GM12878 (cell line): ENCODE measurements at regions not wholly inside any gene's neighbourhood (a gene's known extent, or its start where the extent isn't known, plus 50 kb on each side); places are given as distances from the start of the nearest gene placed in this dataset.

ENCODE experiments used
- ATAC-seq: fragments of 200-7000 bp; cut with Tn5 transposase; 3 replicates; pipeline ENCODE4 v1.9.1; 2020; ENCODE audit warnings: mild to moderate bottlenecking, moderate library complexity
- BruUV-seq: library from RNA; stranded (reverse); fragments of 400-500 nt; replicated peaks from 2 replicates; lab custom pipeline; 2021; lab: Mats Ljungman, UMichigan
- CTCF ChIA-PET: fragments of 300-600 bp; sonication (Branson Sonifier 250); formaldehyde crosslinking; extraction: SDS; loops from one replicate; lab custom pipeline; 2021; ENCODE audit warnings: inconsistent platforms; lab: Yijun Ruan, JAX
- POLR2A ChIA-PET: fragments of 350-600 bp; formaldehyde crosslinking; extraction: SDS; loops from one replicate; lab custom pipeline; 2021; ENCODE audit warnings: inconsistent platforms; lab: Charles Lee
- RAD21 ChIA-PET: fragments of 300-600 bp; sonication (Branson Sonifier 250); formaldehyde crosslinking; loops from one replicate; lab custom pipeline; 2023; ENCODE audit warnings: antibody characterized with exemption; ENCODE audit not compliant: unreplicated experiment; lab: Charles Lee
- SMC1A ChIA-PET: fragments of 300-600 bp; sonication (Branson Sonifier 250); formaldehyde crosslinking; loops from one replicate; lab custom pipeline; 2023; ENCODE audit not compliant: unreplicated experiment, uncharacterized antibody; lab: Charles Lee
- DNase-seq: peaks from one replicate; pipeline ENCODE4 v3.0.0-alpha.2; 2011; ENCODE audit warnings: low read depth, low spot score
- FAIRE-seq: peaks from 3 replicates; lab custom pipeline; 2011; peaks lifted over from hg19 to GRCh38; lab: Jason Lieb, UNC
- H2AFZ ChIP-seq: 2 replicates; pipeline ENCODE4 v1.6.0; 2011; ENCODE audit warnings: low read depth, low read length, control low read depth; ENCODE audit not compliant: control insufficient read depth
- H3K27ac ChIP-seq: 2 replicates; pipeline ENCODE4 v1.5.1; 2011; ENCODE audit warnings: control low read depth; ENCODE audit not compliant: control insufficient read depth, insufficient read depth
- H3K27me3 ChIP-seq, 2 experiments: replicated peaks in 1 of 2; 2 replicates each; pipeline versions ENCODE4 v1.6.0 to v1.6.1; 2011; ENCODE audit warnings: low read length in 1 of 2; ENCODE audit not compliant: control insufficient read depth in 2 of 2, insufficient read depth in 2 of 2
- H3K36me3 ChIP-seq, 2 experiments: 2 replicates each; pipeline ENCODE4 v1.5.1; 2011; ENCODE audit warnings: low read length in 1 of 2; ENCODE audit not compliant: control insufficient read depth in 2 of 2, insufficient read depth in 2 of 2
- H3K4me1 ChIP-seq: 2 replicates; pipeline ENCODE4 v1.6.1; 2011; ENCODE audit warnings: mild to moderate bottlenecking, low read length, moderate library complexity, mixed read lengths; ENCODE audit not compliant: control insufficient read depth, insufficient read depth
- H3K4me2 ChIP-seq: 2 replicates; pipeline ENCODE4 v1.6.0; 2011; ENCODE audit warnings: control low read depth; ENCODE audit not compliant: control insufficient read depth, insufficient read depth
- H3K4me3 ChIP-seq: fragments of 200-600 bp; sonication (generic); 2 replicates; pipeline ENCODE4 v1.5.1; 2016
- H3K79me2 ChIP-seq: 2 replicates; pipeline ENCODE4 v1.6.0; 2011; ENCODE audit warnings: low read length; ENCODE audit not compliant: control insufficient read depth, insufficient read depth
- H3K9ac ChIP-seq: 2 replicates; pipeline ENCODE4 v1.8.0; 2011; ENCODE audit warnings: low read length, control low read depth, mixed read lengths; ENCODE audit not compliant: control insufficient read depth, insufficient read depth
- H3K9me3 ChIP-seq: replicated peaks from 3 replicates; pipeline ENCODE4 v1.5.1; 2011; ENCODE audit warnings: mild to moderate bottlenecking, low read length; ENCODE audit not compliant: control insufficient read depth, insufficient read depth
- H4K20me1 ChIP-seq: 2 replicates; pipeline ENCODE4 v1.6.0; 2011; ENCODE audit not compliant: control insufficient read depth, insufficient read depth
- BCLAF1 ChIP-seq: fragments of 450-650 bp; IDR thresholded peaks from 2 replicates; pipeline ENCODE4 v1.6.1; 2017; ENCODE audit warnings: antibody characterized with exemption, mild to moderate bottlenecking, moderate library complexity
- CEBPZ ChIP-seq: fragments of 150-350 bp; IDR thresholded peaks from 2 replicates; pipeline ENCODE4 v1.6.1; 2016; ENCODE audit warnings: low read depth, low read length
- KLF5 ChIP-seq: fragments of 450-650 bp; IDR thresholded peaks from 2 replicates; pipeline ENCODE4 v1.6.1; 2014; ENCODE audit warnings: mild to moderate bottlenecking; ENCODE audit not compliant: partially characterized antibody
- NBN ChIP-seq: fragments of 450-650 bp; IDR thresholded peaks from 2 replicates; pipeline ENCODE4 v1.6.1; 2016
- RB1 ChIP-seq: fragments of 450-650 bp; formaldehyde crosslinking; IDR thresholded peaks from 2 replicates; pipeline ENCODE4 v1.6.1; 2017; ENCODE audit warnings: mild to moderate bottlenecking, borderline replicate concordance
- RFX5 ChIP-seq: IDR thresholded peaks from 2 replicates; pipeline ENCODE4 v1.6.1; 2011; ENCODE audit warnings: low read depth, low read length, improper control_type of control experiment
- ZBED1 ChIP-seq: IDR thresholded peaks from 2 replicates; pipeline ENCODE4 v1.6.1; 2016; ENCODE audit warnings: borderline replicate concordance
- ZNF687 ChIP-seq: fragments of 450-650 bp; IDR thresholded peaks from 2 replicates; pipeline ENCODE4 v1.6.1; 2017; ENCODE audit warnings: mild to moderate bottlenecking, moderate library complexity
- WGBS: methylation state at CpG from one replicate; pipeline ENCODE4 v1.1.6; 2016; ENCODE audit warnings: low lambda C conversion rate; ENCODE audit not compliant: insufficient replicate concordance, insufficient coverage; ENCODE audit errors: missing lambda C conversion rate; 5-methylcytosine and 5-hydroxymethylcytosine counted together
- in situ Hi-C: fragments of 300-500 bp; cut with MboI; formaldehyde crosslinking; loops from 9 replicates; pipeline ENCODE4 v1.14.3; 2018; ENCODE audit warnings: mixed read lengths
- intact Hi-C: fragments of 100-400 bp; cut with micrococcal nuclease; formaldehyde crosslinking; loops from one replicate; pipeline ENCODE4 v1.14.2; 2022; ENCODE audit not compliant: unreplicated experiment

GRCh38 chr11:112467721-112468120 lies 207.1 kb upstream of the PLET1 start:
- H3K36me3 ChIP-seq, result no peaks in the 10 kb centered on the region
- TF ChIP-seq ZBED1 (no peak), RFX5 (no peak), CEBPZ (no peak)
- intact Hi-C loops, result no loop called here
- CTCF ChIA-PET, result interaction anchor here (1.1 to 1.9 kb wide), 2 partner anchors 11 to 14 kb away, joined by 3 to 9 read pairs; no protein-coding TSS in a partner anchor
- SMC1A ChIA-PET, result no interaction called here
- no peak overlapping the region for H3K9ac ChIP-seq
- H3K27ac ChIP-seq, result no peak overlapping the region
- no peaks in the 10 kb centered on the region; the same call in 2 of the 3 replicates for H3K9me3 ChIP-seq
- RAD21 ChIA-PET, result no interaction called here
- H3K4me2 ChIP-seq, result no peak overlapping the region
- in situ Hi-C loops, result no loop called here
- H3K79me2 ChIP-seq, result no peaks in the 10 kb centered on the region
- 42% methylated on average over 3 of the region's 3 CpGs for WGBS
- H3K4me1 ChIP-seq, result no peaks in the 10 kb centered on the region
- DNase-seq (no peak), FAIRE-seq (no peak), ATAC-seq (no peak)
- H4K20me1 ChIP-seq, result no peaks in the 10 kb centered on the region
- H3K27me3 ChIP-seq, result peaks cover 0 to 3% of the 10 kb centered on the region in 2 experiments; a peak in 1 of 4 replicates
- no peak overlapping the region for H3K4me3 ChIP-seq
- H2AFZ ChIP-seq, result no peak overlapping the region
- POLR2A ChIA-PET, result no interaction called here
- no TSS peak for BruUV-seq

GRCh38 chr11:112469376-112469775 lies 208.7 kb upstream of the PLET1 start:
- H3K4me2 ChIP-seq, result no peak overlapping the region
- intact Hi-C loops (no loop called here), in situ Hi-C loops (no loop called here)
- no TSS peak for BruUV-seq
- H2AFZ ChIP-seq, result no peak overlapping the region
- H3K79me2 ChIP-seq, result no peaks in the 10 kb centered on the region
- H3K9me3 ChIP-seq, result no peaks in the 10 kb centered on the region; the same call in 2 of the 3 replicates
- H3K36me3 ChIP-seq, result no peaks in the 10 kb centered on the region
- H3K9ac ChIP-seq, result no peak overlapping the region
- H3K4me1 ChIP-seq, result no peaks in the 10 kb centered on the region
- ChIA-PET CTCF (no interaction called here), POLR2A (no interaction called here), RAD21 (no interaction called here), SMC1A (no interaction called here)
- no peak overlapping the region for H3K27ac ChIP-seq
- no peak overlapping the region for H3K4me3 ChIP-seq
- no peak for ATAC-seq
- DNase-seq, result no peak
- H3K27me3 ChIP-seq, result peaks cover 0 to 3% of the 10 kb centered on the region in 2 experiments; a peak in 3 of 4 replicates
- 8% methylated on average over 4 of the region's 4 CpGs for WGBS
- FAIRE-seq, result no peak
- H4K20me1 ChIP-seq, result no peaks in the 10 kb centered on the region
- no peak for TF ChIP-seq NBN
- no peak for TF ChIP-seq ZNF687
- no peak for TF ChIP-seq BCLAF1
- no peak for TF ChIP-seq KLF5
- no peak for TF ChIP-seq RB1
